Breast epithelium (tissue), 3 donors: ENCODE measurements at regions not wholly inside any gene's neighbourhood (a gene's known extent, or its start where the extent isn't known, plus 50 kb on each side); places are given as distances from the start of the nearest gene placed in this dataset.

Experiments used
- CTCF ChIP-seq, 3 donors: fragments of 450-650 bp; IDR thresholded peaks; one replicate each; pipeline ENCODE4 v1.5.1; 2016 to 2017; ENCODE audit warnings: antibody characterized with exemption in 3 of 3, mild to moderate bottlenecking in 3 of 3, moderate library complexity in 3 of 3
- POLR2A ChIP-seq: fragments of 450-650 bp; IDR thresholded peaks from one replicate; pipeline ENCODE4 v1.6.1; 2016; ENCODE audit warnings: antibody characterized with exemption, mild to moderate bottlenecking, moderate library complexity
- POLR2AphosphoS5 ChIP-seq, 3 donors: sonication (generic); formaldehyde crosslinking; IDR thresholded peaks; one replicate each; pipeline ENCODE4 v1.6.1; 2017; ENCODE audit warnings: antibody characterized with exemption in 3 of 3

- TF ChIP-seq CTCF (IDR thresholded peaks at IDR 0.05) (no peak), POLR2AphosphoS5 (IDR thresholded peaks at IDR 0.05) (no peak), POLR2A (no peak)
These were observed 129.3 kb upstream of the GJB5 start for GRCh38 chr1:34625521-34626015.
